Activated T-cell treated with anti-CD3 and anti-CD28 coated beads for 4 hours (primary cell): ENCODE measurements at regions not wholly inside any gene's neighbourhood (a gene's known extent, or its start where the extent isn't known, plus 50 kb on each side); places are given as distances from the start of the nearest gene placed in this dataset.
A peak's percentile ranks its signal among the peaks of the same experiment; 100 is the strongest.
"Not testable (repeated sequence)": the region's sequence is repeated elsewhere in the genome, so short reads cannot be mapped to it uniquely, and the experiment has no call there.

Experiments
- DNase-seq: peaks from one replicate; pipeline ENCODE4 v3.0.0-alpha.2; 2020

DNA sequence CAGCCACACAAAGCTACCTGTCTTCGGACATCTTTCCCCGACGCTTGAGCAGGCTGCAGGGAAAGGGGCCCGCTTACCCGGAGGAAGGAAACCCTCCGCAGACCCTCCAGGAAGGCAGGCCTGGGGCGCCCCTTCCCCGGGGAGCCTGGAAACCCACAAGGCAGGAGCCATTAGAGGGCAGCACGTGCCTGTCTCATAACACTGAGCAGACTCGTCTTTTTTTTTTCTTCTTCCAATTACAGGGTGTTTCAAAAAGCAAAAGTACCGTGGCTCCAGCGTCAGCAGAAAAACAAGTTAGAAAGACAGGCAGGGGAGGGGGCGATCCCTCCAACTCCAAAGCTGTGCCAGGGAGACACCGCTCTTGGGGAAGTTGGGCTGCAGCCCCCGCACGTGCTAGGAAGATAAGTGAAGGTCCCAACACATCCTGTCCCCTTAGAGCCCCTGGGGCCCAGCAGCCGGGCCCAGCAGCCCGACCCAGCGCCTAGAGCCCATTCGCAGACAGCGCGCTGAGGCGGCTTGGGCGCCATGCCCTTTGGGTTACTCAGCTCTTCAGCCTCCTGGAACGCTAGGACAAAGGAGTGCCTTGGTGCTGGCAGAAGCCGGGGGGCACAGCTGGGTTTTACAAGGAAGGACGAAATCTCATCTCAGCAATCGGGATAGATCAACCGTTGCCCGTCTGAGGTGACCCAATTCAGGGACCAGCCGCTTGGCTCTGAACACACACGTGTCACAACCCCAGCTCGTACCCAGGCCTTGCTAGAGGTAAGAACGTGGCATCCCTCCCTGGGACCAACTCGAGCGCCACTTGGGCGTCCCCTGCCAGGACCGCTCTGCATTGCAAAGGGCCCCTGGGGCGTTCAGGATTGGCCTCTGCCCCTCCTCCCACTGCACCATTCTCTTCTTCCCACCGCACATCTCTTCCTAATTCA lies 136.3 kb downstream of the LY86 start:
- DNase-seq = peak; percentile 38

DNA sequence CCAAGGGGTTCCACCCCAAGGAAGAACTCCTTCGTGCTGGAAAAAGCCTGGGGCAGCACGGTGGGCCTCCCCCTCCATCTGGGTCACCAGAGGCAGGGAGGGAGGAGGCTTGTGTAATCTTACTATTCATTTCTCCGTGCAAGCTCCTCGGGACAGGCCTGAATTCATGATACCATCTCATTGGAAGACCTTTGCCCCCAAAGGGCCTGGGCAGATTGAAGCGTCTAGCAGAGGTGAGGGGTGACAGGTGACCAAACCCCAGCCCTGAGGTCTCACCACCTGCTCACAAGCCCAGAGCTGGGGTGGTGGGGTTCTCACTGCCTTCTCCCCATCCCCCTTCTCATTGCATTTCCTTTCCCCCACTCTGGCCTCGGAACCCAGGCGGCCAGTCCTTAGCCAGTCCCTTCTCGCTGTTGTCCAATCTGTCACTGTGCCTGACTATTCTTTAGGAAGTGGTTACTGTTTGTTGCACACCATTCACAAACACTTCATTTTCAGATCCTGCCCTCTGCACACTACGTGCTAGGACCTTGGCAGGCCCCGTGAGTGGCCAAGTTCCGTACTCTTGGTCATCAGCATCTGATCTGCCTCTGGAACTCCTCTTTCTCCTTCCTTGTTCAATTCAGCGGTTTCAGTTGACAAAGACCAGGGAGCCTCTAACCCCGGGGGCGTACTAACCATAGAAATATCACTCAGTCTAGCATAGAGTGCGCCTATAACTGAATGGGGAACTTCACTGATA lies 137.1 kb downstream of the LY86 start:
- no peak for DNase-seq

DNA sequence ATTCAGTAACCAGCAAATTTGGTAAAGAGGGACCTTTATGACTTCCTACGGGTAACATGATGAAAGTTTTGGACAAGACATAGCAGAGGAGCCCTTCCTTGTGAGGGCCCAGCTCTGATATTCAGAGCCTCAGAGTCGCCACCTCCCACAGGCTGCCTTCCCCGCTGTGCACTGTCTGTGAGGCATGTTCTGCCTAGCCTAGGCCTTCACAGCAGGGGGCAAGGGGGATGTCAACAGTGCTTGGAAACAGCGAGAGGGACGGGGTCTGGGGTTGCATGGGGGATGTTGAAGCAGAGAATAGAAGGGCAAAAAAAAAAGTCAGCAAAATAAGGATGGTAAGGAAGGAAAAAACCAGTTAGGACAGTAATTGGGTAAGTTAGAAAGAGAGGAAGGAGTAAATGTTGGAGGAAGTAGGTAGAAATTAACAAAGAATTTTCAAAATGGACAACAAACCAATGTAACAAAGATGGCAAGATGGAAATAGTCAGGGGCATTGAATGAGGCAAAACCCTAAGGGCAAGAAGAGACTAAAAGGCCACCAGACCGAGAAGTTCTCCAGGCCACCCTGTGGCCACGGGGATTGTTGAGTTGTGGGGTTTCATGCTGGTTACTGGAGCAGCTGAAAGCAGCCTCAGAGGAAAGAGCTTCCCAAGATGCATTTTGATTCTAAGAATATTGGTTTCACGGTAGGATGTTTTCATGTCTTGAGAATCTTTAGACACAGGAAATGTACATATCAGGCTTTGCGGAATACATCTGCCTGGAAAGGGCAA lies 139.8 kb downstream of the LY86 start:
- DNase-seq = no peak

DNA sequence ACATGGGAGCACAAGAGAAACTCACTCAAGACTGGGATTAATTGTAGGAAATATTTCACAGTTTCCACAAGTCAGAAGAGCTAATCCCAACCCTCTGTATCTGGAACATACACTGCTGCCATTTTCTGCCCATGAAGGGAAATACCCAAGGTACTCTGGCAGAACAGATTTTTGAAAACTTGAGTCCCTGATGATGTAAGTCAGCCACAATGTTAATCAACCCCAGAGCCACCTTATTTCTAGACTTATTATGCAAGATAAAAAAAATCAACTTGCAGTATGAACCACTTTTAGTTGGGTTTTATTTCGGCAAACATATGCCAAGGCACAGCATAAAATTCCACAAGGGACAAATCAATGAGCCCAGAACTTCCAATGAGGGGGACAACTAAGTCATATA lies 141.5 kb downstream of the LY86 start:
- DNase-seq = no peak

DNA sequence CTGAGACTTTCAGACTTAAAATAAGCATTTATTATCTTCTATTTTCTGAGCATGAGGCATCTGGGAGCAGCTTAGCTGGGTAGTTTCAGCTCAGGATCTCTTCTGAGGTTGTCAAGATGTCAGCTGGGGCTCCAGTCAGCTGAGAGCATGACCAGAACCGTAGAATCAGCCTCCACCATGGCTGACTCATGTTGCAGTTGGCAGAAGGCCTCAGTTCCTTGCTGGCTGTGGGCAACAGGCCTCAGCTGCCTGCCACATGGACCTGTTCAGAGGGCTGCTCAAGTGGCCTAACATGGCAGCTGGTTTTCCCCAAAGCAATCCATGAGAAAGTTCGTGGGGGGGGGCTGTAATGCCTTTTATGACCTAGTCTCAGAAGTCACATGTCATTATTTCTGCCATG lies 142.3 kb downstream of the LY86 start:
- DNase-seq = no peak

DNA sequence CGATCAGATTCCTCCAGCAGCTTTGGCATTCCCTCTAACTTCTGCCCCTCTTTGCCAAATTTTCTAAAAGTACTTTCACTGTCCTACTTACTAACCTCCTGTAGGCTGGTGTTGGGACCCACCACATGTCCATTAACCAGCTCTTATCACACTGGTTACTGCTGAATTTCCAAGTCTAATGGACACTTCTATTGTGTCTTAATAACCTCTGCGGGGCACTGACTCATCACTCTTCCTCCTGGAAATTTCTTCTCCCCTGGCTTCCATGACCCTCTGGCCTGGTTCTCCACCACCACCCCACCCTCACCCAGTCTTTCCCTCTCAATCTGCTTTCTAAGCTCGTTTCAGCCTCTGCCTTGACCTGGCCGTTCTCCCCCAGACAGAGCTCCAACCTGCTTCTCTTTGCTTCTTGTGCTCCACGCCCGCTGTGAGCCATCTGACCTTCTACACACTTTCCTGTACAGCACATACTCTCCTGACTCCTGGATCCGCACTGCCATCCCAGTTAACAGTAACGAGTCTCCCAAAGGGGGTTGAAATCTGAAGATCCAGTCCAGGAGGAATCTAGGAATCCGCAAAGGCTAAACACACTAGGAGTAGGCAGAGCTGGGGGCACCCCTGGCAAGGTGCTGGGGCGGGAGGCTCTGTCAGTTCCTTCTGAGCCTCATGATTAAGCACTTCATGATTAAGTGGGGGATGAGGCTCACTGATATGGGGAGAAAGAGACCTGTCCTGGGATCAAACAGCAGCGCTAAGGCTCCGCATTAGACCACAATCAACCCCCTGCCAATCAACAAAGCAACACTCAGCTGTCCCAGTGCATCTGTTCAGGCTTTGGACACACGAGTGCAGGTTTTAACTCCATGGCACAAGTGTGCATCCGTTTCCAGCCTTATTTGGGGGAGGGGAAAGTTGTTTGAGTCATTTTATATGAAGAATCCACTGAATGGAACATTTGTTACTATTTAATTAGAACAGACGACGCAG lies 146.3 kb downstream of the LY86 start:
- DNase-seq = no peak

DNA sequence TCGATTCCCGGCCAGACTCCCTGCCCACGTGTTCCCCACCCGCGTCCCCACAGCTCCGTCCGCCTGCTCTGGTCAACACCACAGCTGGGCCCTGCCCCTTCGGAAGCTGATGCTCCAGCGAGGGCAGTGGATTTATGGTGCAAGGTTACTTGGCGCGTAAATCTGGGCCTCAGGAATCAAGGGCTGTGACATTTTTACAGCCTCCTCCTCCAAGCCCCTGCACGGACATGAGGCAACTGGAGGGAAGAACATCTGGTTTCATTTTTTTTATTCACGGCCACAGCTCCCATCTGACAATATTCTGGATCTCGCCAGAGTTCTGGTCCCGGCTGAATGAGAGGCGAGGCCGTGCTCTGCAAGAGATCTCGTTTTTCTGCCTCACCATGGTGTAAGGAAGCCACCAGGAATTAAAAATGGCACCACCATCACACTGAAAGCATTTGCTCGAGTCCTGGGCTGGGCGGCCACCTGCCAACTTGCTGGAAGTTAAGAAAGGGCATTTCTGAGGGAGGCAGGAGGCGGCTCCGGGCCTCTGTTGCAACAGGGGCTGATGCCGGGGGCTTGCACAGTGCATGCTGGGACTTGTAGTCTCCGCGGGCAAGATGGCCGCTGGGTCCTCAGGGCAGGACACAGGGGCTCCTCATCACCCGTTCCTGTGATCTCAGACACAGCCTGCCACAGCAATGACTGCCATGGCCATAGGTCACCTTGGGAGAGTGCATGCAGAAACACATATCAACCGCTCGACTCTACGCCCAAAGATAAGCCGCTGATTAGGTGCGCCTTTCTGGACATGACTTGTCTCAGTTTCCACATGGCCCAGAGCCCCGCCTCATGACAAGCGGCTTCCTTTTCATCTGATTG lies 148.5 kb downstream of the LY86 start:
- no peak for DNase-seq

DNA sequence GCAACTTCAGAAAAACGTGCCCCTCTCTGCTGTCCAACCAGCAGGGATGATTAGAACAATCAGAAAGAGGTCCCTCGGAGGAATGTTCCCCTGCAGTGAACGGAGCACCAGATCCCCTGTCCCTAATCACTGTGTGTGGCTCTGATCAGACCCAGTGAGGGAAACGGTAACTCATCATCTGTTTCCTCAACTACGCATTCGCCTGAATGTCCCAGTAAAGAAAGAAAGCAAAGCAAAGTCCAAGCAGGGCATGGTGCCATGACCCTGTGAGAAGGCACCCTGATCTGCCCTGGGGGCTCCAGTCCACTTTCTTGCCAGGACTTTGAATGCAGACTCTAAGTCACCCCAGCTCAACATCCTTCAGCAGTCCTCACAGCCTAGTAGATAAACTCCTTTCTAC lies 149.2 kb downstream of the LY86 start:
- no peak for DNase-seq

DNA sequence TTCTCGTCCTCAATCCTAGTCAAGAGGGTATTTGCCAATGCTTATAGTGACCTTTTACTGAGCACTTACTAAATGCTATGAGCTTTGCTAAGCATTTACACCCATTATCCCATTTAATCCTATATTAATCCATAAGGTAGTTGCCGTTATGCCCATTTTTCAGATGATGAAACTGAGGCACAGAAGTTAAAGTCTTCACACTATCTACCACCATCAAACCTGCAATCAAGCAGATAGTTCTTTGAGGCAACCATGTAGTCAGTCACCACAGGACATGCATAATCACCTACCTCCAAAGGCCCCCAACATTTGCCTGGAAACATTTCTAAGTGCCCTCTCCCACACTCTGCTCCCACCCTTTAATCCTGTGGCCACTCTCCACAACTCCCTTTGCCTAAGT lies 149.6 kb downstream of the LY86 start:
- no peak for DNase-seq

DNA sequence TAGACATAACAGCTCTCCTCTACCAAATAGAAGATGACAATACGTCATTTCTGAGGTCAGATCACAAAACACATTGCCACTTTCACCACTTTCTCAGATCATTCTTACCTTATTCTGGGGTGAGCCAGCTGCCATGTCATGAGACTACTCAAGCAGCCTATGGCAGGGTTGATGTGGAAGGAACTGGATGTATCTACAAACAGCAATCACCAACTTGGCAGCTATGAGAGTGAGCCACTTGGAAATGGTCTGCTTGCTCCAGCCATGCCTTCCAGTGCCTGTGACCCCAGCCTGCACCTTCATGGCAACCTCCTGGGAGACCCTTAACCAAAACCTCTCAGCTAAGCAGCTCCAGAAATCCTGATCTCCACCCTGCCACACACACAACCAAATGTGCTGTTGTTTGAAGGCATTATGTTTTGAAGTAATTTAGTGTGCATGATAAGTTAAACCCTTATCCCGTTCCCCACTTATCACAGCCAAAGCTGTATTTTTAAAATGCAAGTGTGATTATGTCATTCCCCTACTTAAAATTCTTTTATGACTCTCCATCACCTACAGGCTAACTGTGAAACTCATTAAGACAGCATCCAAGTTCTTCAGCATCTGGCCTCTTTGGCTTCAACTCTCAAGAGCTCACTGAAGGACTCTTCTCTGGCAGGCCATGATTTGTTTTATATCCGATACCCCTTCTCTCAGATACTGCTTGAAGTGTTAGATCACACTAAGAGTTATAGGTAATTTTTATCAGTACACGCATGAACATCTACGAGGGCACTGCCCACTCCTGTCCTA lies 150.6 kb downstream of the LY86 start:
- DNase-seq = no peak

DNA sequence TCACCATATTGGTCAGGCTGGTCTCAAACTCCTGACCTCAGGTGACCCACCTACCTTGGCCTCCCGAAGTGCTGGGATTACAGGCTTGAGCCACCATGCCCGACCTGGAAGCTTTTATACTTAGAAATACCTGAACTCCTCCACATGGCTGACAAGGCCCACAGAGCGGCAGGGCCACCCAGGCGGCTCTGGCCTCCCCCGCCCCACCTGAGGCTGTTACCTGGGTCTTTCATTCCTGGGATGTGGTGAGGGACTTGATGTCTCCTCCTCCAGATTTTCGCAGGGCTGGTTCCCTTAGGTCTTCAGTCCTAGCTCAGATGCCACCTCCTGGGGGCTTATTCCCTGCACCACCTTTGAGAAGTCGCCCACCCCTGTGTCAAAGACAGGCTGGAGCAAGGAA lies 152.1 kb downstream of the LY86 start:
- DNase-seq = no peak

DNA sequence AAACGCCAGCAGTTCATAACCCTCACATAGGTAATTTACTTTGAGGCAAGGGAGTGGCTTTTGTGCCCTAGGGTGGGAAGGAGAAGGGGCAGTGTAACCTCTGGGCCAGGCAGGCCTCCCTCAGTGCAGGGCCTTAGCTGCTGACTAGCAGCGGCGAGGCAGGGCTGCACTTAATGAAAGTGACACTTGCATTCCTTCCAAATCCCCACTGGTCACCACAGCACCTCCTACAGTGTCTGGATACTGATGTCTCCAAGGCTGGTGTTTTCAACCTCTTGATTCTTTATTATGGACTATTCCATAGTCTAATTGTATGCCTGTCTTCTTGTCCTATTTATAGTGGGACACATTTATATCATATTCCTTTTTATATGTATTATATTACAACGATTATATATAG lies 152.7 kb downstream of the LY86 start:
- no peak for DNase-seq

DNA sequence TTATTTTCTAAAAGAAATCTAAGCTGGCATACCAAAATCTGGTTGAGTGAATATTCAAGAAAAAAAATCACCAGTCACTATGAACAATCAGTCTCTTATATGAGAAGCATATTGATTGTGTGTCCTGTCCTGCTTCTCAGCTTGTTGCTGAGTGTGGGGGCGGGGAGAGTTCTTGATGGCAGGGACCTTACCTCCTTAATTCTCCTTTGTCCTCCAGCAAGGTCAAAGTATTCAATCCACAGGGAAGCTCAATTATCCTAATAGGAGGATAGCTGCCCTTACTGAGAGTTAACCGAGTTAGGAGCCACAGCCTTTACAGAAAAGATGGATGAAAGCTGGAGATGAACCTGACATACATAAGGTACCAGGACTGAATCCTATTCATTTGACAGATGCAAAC lies 154.0 kb downstream of the LY86 start:
- no peak for DNase-seq

DNA sequence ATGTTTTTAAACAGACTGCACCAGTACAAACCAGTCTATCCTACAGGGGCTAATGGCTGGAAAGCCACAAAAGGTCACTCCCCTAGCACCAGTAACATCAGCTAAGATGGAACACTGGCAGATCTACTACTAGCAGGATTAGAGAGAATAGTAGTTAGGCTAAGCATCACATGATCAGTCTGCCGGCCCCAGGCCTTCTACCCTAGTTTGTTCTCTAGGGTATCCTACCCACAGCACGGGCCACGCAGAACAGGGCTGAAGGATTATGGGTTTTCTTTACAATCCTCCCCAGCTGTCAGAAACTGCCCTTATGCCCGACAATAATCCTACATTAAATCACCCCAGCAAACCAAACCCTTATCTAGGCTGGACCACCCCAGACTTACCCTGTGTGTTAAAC lies 156.0 kb downstream of the LY86 start:
- DNase-seq = no peak

DNA sequence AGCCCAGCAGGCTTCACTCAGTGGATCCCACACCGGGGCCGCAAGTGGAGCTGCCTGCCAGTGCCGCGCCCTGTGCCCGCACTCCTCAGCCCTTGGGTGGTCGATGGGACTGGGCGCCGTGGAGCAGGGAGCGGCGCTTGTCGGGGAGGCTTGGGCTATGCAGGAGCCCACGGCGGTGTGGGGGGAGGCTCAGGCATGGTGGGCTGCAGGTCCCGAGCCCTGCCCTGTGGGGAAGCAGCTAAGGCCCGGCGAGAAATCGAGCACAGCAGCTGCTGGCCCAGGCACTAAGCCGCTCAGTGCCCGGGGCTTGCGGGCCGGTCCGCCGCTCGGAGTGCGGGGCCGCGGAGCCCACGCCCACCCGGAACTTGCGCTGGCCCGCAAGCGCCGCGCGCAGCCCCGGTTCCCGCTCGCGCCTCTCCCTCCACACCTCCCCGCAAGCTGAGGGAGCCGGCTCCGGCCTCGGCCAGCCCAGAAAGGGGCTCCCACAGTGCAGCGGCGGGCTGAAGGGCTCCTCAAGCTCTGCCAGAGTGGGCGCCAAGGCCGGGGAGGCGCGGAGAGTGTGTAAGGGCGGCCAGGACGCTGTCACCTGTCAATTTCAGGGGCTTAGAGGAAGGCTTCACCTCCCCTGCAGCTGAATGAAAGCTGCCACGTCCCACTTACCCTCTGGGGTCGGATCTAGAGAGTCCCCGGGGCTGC lies 157.3 kb downstream of the LY86 start:
- DNase-seq = not testable (repeated sequence)

DNA sequence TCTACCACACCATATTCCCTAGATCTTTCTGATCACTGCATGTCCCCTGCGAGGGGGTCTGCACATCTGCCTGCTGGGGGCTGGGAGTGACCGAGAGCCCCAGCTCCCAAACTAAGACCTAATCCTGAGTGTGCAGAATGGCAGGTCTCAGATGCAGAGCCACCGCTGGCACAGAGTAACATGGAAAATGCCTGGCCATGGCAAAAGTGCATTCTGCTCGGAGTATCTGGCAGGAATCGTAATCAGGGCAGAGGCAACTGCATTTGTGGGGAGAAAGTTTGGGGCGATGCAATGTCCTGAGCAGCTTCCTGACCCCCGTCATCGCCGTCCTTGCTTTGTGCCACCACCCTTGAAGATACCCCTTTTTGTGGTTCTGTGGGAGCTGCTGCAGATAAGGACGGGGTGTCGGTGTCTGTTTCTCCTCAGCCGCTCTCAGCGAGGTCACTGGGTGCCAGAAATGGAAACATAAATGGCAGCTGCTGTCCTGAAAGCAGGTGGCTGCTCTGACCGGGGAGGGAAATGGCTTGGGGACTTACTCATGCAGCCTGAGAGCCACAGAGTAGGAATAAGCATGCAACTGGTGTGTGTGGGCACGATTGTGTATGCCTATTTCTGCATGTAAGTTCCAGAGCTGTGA lies 157.9 kb downstream of the LY86 start:
- DNase-seq = no peak

DNA sequence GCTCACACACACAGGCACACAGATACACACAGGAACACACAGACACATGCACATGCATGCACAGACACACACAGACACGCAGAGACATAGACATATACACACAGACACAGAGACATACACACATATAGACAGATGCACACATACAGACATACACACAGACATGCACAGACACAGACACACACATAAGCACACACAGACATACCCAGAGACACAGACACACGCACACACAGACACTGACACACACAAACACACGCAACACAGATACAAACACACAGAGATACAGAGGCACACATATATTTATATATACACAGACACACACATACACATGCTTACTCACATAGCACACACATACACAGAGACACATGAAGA lies 158.4 kb downstream of the LY86 start:
- DNase-seq = no peak

DNA sequence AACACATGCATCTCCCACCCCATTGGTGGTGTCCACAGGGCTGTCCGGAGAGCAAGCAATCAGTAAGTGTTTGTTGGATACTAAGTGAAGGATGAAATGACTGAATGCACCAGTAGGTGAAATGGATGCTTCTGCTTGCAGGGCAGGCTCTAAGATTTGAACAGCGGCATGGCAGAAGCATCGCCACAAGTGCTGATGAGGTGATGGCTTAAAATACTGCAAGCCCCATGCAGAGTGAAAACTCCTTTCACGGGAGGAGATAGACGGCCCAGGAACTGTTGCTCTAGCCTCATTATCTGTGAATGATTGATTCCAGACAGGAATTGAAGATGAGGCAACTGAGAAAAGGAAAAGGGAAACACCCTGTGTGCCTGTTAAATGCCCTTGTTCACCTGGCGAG lies 158.9 kb downstream of the LY86 start:
- DNase-seq = no peak

DNA sequence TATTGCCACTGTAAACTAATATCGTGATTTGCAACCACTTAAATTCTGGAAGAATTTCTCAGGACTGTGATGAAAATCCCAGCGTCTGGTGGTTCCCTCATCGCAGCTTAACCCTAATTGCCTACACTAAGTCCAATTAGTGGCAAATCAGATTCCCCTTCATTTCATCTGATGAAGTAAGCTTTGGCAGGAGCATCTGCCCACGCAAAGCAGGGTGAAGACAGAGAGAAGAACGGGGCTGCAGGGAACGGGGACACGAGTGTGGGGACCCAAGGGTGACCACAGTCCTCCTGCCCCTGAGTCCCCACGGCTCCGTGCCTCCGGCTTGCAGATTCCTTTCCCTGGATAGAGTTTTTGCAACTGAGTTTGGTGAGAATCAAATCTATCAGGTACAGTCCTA lies 159.5 kb downstream of the LY86 start:
- no peak for DNase-seq
